ENCODE measurements at regions not wholly inside any gene's neighbourhood (a gene's known extent, or its start where the extent isn't known, plus 50 kb on each side); places are given as distances from the start of the nearest gene placed in this dataset.

DNA sequence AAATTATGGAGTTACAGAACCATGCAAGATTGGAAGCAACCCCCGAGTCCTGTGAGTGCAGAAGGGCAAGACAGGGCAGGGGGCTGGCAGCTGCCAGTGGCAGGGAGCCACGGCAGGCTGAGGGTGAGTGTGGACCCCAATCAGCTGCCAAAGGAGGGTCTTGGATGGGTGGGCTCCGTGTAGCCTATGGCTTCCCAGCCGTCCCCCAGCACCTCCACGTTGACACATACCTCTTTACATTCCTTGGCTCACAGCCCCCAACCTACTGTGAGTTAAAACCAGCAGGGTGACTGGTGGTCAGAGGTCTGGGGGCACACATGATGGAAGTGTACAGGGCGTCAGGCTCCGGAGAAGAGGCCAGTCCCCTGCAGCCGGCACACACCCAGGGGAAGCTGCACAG is 60.9 kb upstream of the SALL3 start:
- intact Hi-C loops (cut with DNase I), result no loop called here
- DNase-seq (ENCODE audit: low spot score), result peak; percentile 17

DNA sequence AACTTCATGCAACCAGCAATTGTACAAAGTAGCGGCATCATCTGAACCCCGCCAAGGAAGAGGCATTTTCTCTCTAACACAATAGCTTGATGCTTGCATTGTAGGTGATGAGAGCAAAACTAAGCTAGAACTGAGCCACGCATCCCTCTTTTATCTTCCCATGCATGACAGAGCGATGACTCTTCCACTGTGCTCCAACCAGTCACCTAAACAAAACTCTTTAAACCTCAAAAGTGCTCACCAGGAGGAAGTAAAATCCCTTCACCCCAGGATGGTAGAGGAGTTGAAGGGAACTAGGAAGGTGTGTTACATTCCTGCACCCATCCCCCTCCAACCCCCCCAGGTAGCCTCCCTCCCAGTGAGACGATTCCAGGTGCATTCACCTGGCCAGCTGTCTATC is 59.7 kb upstream of the SALL3 start:
- no peak for DNase-seq (ENCODE audit: low spot score)
- intact Hi-C loops (cut with DNase I), result no loop called here

DNA sequence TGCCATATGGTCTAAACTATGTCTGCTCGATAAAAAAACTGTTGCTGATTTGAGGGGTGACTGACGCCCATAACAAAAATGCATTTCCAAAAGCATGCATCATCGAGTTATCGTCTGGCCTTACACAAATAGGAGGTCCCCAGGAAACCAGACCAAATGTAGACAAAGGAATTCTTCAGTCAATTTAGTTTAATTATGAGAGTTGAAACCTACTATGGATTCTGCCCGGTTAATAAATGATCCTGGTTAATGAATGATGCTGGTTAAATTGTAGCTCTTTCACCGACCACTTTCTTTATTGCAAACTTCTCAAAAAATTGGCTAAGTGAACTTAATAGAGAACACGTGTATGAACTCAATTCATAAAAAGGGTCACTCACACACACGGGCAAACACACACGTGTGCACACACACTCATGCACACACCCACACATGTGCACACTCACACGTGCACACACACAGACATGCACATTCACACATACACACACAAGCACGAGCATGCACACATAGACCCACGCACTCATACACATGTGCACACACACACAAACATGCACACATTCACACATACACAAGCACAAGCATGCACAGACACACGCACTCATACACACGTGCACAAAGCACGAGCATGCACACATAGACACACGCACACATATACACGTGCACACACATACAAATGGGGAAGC is 59.0 kb upstream of the SALL3 start:
- intact Hi-C loops (cut with DNase I), result no loop called here
- peak; percentile 19 for DNase-seq (ENCODE audit: low spot score)

GRCh38 chr18:78922856-78923255 is 56.8 kb upstream of the SALL3 start:
- intact Hi-C loops (cut with DNase I), result no loop called here
- DNase-seq (ENCODE audit: low spot score), result no peak

DNA sequence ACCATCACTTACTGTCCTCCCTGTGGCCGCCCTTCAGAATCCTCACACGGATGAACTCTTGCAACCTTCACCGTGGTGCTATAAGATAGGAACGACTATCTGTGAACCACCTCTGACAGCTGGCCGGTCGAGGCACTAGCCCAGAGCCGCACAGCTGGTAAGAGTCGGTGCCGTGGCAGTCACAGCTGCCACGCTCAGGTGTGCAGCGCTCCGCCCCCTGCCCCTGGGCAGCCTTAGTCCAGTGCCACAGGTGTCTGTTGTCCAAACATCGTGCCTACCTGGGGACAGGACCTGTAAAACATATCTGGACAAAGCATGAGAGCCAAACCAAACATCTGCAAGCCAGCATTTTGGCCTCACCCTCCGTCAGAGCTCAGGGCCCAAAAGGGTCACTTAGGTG is 55.3 kb upstream of the SALL3 start:
- intact Hi-C loops (cut with DNase I), result no loop called here

GRCh38 chr18:78924786-78925540 is 54.7 kb upstream of the SALL3 start:
- intact Hi-C loops (cut with DNase I), result no loop called here

More for the DNA sequence above, 55.3 kb upstream of the SALL3 start:
- no peak for DNase-seq (ENCODE audit: low spot score)

DNA sequence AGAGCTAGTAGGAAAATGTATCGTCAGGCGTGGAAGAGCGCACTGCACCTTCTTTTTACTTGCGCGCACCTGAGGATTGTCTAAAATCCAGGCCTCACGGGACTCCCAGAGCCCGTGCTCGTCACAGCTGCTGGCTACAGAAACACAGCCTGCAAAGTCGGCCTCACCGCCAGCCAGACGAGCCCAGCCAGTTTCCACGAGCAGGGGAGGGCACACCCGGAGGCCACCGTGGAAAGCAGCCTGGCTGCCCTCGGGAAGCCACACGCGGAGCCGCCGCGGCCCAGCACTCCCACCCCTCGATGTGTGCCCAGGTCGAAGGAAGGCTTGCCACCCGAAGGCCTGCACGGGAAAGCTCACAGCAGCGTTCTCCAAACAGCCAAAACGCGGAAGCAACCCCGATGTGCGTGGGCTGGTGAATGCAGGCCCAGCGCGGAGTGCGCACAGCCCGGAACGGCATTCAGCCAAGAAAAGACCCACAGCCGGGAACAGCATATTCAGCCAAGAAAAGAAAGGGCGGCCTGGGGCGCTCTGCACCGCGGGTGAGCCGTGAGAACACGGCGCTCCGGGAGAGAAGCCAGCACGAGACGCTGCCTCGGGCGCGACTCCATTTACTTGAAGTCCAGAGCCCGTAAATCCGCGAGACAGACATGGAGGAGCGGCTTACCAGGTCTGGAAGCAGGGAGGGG is 53.9 kb upstream of the SALL3 start:
- DNase-seq (ENCODE audit: low spot score), result no peak
- intact Hi-C loops (cut with DNase I), result no loop called here

More at GRCh38 chr18:78924786-78925540, 54.7 kb upstream of the SALL3 start:
- DNase-seq (ENCODE audit: low spot score), result no peak

DNA sequence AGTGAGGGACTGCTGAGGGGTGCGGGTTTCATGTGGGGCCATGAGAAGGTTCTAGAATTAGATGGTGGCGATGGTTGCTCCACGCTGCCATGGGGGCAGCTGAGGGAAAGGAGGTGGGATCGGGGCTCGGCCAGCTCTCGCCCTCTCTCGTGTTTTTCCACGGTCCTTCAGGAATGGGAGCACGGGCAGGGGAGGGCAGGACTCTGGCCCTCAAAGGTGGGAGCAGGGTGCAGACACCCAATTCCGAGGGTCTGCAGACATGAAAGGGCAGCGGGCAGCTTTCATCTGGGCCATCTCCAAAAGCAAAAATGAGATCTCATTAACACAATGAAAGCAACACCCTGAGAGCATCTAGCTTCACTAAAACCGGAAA is 53.4 kb upstream of the SALL3 start:
- intact Hi-C loops (cut with DNase I), result no loop called here
- no peak for DNase-seq (ENCODE audit: low spot score)

- intact Hi-C loops (cut with DNase I), result no loop called here
- DNase-seq (ENCODE audit: low spot score), result no peak
These were observed 52.5 kb upstream of the SALL3 start for GRCh38 chr18:78927156-78927555.

DNA sequence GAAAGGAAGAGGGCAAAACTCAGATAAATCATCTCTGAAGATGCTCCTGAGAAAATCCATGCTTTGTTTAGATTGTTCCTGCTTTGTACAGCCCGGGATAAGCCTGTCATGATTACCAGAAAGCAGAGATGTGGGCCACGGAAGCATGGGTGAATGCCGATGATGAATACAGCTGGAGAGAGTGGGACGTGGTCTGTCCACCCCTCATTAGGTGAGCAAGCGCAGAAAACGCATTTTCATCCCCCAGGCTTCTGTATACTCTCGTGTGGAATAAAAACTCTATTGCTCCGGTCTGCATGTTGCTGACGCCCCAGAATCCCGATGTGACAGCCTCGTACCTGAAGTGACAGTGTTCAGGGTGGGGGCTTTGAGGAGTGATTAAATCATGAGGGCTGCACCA is 52.0 kb upstream of the SALL3 start:
- intact Hi-C loops (cut with DNase I), result no loop called here
- DNase-seq (ENCODE audit: low spot score), result no peak

- no peak for DNase-seq (ENCODE audit: low spot score)
- intact Hi-C loops (cut with DNase I), result no loop called here
These were observed 51.5 kb upstream of the SALL3 start for GRCh38 chr18:78928076-78928475.

DNA sequence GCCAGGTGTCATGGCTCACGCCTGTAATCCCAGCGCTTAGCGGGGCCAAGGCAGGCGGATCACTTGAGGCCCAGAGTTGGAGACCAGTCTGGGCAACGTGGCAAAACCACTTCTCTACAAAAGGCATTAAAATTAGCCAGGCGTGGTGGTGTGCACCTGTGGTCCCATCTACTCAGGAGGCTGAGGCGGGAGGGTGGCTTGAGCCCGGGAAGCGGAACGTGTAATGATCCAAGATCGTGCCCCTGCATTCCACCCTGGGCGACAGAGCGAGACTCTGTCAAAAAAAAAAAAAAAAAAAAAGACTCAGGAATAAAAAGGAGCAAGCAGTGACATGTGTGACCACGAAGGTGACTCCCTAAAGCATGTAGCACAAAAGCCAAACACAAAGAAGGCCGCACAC is 50.1 kb upstream of the SALL3 start:
- intact Hi-C loops (cut with DNase I), result no loop called here

More for the DNA sequence above, 50.1 kb upstream of the SALL3 start:
- no peak for DNase-seq (ENCODE audit: low spot score)
